ENCODE measurements at regions not wholly inside any gene's neighbourhood (a gene's known extent, or its start where the extent isn't known, plus 50 kb on each side); places are given as distances from the start of the nearest gene placed in this dataset.

DNA sequence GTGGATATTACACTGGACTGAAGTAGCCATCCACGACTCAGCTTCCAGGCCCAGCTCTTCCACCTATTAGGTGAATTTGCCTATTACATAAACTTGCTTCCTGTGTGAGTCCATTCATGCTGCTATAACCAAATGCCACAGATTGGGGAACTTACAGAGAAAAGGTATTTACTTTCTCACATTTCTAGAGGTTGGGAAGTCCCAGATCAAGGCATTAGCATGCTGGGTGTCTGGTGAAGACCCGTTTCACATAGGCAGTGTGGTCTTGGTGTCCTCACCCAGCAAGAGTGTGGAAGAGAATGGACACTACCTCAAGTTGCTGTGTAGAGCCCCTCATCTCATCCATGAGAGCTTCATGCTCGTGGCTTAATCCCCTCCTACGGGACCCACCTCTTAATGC, 282.6 kb downstream of the IRX1 start:
- Histone ChIP-seq H3K36me3 (no peaks in the 10 kb centered on the region), H3K27ac (no peak overlapping the region), H3K4me1 (ENCODE audit: control insufficient read depth in 1 of 2, low read depth in 2 of 2) (no peaks in the 10 kb centered on the region), H3K4me3 (no peak overlapping the region), H3K9me3 (no peaks in the 10 kb centered on the region), H3K27me3 (replicated peaks; ENCODE audit: insufficient read depth) (no peaks in the 10 kb centered on the region)
- ATAC-seq (ENCODE audit: insufficient number of reproducible peaks, low FRiP score, low read depth) (no peak), DNase-seq (ENCODE audit: low spot score) (no peak)
- TF ChIP-seq, protein P1, sequence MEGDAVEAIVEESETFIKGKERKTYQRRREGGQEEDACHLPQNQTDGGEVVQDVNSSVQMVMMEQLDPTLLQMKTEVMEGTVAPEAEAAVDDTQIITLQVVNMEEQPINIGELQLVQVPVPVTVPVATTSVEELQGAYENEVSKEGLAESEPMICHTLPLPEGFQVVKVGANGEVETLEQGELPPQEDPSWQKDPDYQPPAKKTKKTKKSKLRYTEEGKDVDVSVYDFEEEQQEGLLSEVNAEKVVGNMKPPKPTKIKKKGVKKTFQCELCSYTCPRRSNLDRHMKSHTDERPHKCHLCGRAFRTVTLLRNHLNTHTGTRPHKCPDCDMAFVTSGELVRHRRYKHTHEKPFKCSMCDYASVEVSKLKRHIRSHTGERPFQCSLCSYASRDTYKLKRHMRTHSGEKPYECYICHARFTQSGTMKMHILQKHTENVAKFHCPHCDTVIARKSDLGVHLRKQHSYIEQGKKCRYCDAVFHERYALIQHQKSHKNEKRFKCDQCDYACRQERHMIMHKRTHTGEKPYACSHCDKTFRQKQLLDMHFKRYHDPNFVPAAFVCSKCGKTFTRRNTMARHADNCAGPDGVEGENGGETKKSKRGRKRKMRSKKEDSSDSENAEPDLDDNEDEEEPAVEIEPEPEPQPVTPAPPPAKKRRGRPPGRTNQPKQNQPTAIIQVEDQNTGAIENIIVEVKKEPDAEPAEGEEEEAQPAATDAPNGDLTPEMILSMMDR (IDR thresholded peaks at IDR 0.05): no peak

DNA sequence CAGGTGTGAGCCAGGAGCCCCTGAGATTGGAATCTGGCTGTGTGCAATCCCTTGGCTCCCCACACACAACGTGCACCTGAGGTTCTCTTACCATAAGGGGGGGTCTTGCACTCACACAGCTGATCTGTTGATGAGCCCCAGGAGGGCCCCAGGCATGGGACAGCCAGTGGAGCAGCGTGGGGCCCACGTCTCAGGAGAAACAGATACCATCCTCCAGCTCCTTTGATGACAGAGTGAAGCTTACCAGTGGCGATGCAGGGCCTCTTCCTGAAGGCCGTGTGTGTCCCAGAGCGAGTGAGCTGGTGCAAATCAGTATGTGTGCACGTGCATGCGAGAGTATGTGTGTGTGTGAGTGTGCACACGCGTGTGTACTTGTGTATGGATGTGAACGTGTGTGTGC, 287.4 kb downstream of the IRX1 start:
- H3K27ac ChIP-seq: no peak overlapping the region
- ATAC-seq (ENCODE audit: insufficient number of reproducible peaks, low FRiP score, low read depth): no peak
- H3K36me3 ChIP-seq: no peaks in the 10 kb centered on the region
- no peak for DNase-seq (ENCODE audit: low spot score)
- H3K4me1 ChIP-seq (ENCODE audit: control insufficient read depth in 1 of 2, low read depth in 2 of 2): no peaks in the 10 kb centered on the region
- no peak overlapping the region for H3K4me3 ChIP-seq
- H3K27me3 ChIP-seq (replicated peaks; ENCODE audit: insufficient read depth): no peaks in the 10 kb centered on the region
- no peaks in the 10 kb centered on the region for H3K9me3 ChIP-seq
- TF ChIP-seq, protein P1 (IDR thresholded peaks at IDR 0.05): no peak

DNA sequence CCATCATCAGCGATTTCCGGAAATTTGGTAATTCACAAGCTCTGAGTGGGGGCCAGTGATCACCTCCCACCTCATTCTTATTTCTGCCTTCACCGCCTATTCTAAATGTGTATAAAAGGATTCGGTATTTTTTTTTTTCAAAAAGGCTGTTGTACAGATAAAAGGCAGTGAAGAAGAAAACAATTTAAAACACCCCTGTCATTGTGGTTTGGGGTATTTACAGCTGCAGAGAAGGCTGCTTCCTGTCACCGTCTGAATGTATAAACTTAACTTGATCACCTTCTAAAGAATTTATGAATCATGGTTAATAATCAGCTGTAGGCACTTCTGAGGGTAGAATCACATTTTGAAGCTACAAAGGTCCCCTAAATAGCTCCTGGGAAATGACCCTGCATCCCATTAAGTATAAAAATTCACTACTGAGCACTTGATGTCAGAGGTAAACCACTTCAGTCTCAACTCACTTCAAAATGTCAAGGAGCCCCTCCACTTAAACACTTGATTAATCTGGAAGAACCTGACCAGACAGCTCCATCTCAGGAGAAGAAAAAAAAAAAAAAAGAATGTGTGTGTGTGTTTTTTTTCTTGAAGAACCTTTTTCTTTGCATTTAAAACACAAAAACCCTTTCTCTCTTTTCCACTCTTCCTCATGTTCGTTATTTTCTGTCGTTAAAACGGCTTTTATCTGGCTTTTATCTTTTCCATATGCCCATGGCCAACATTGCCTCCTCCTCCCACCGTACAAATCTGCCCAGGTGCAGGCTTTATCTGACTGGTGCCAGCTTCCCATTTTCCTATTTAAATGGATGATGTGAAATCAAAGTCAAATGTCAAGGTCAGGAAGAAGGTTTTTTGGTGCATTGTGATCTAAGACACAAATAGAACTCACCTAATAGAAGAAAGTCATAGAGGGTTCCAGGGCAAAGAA, 291.2 kb downstream of the IRX1 start:
- TF ChIP-seq, protein P1 (IDR thresholded peaks at IDR 0.05): no peak
- no peaks in the 10 kb centered on the region for H3K4me1 ChIP-seq (ENCODE audit: control insufficient read depth in 1 of 2, low read depth in 2 of 2)
- no peaks in the 10 kb centered on the region for H3K9me3 ChIP-seq
- no peaks in the 10 kb centered on the region for H3K36me3 ChIP-seq
- no peak overlapping the region for H3K27ac ChIP-seq
- DNase-seq (ENCODE audit: low spot score): no peak
- ATAC-seq (ENCODE audit: insufficient number of reproducible peaks, low FRiP score, low read depth): no peak
- H3K27me3 ChIP-seq (replicated peaks; ENCODE audit: insufficient read depth): no peaks in the 10 kb centered on the region
- H3K4me3 ChIP-seq: no peak overlapping the region

DNA sequence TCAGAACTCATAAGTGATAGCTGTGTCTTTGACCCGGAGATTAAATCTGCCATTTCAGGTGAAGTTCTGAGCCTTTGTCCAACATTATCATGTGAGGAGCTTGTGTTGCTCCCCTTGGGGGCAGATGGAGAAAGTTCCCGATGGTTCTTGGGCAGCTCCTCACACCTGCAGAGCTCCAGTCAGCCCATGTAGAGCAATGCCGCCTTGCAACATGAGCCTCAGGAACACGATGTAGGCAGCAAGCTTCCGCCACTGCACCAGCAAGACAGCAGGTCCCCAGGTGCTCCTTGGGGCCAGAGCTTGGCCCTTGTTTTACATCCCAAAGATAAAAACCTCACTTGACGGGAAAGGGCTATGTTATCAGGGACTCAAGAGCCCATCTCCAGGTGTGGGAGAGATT, 292.7 kb downstream of the IRX1 start:
- Histone ChIP-seq H3K9me3 (no peaks in the 10 kb centered on the region), H3K4me1 (ENCODE audit: control insufficient read depth in 1 of 2, low read depth in 2 of 2) (no peaks in the 10 kb centered on the region), H3K4me3 (no peak overlapping the region), H3K27ac (no peak overlapping the region), H3K27me3 (replicated peaks; ENCODE audit: insufficient read depth) (no peaks in the 10 kb centered on the region), H3K36me3 (no peaks in the 10 kb centered on the region)
- DNase-seq (ENCODE audit: low spot score) (no peak), ATAC-seq (ENCODE audit: insufficient number of reproducible peaks, low FRiP score, low read depth) (no peak)
- TF ChIP-seq, protein P1 (IDR thresholded peaks at IDR 0.05): no peak

DNA sequence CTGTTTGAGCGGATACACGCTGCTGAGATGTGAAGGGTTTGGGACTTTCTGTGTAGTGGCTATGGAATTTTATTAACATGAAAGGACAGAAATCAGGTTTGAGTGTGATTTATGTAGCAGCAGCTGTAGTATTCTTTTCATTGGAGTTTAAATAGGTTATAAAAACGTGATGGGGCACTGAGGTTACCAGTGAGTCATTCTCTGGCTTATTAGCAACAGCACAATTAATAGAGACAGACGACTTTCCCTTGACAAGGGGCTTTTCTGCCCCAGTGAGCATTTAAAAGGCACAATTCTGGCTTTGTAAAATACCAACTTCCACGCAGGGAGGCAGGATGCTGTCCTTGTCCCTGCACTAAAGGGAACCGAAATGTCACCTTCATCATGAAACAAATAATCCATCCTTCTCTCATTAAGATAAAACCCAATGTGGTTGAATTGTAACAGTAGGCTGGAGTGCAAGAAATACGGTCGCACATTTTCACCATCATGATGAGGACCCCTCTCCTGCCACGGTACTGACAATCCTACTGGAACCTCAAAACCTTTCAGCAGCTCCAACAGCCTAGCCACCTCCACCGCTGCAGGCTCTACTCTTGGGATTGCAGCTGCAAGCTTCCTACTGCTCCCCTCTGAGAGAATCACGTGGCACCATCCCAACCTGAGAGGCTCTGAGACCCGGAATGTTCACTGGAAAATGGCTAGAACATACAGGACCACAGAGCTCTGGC, 293.9 kb downstream of the IRX1 start:
- H3K4me1 ChIP-seq (ENCODE audit: control insufficient read depth in 1 of 2, low read depth in 2 of 2): no peaks in the 10 kb centered on the region
- H3K27ac ChIP-seq: no peak overlapping the region
- no peak overlapping the region for H3K4me3 ChIP-seq
- ATAC-seq (ENCODE audit: insufficient number of reproducible peaks, low FRiP score, low read depth) (no peak), DNase-seq (ENCODE audit: low spot score) (no peak)
- TF ChIP-seq, protein P1 (IDR thresholded peaks at IDR 0.05): no peak
- H3K27me3 ChIP-seq (replicated peaks; ENCODE audit: insufficient read depth): no peaks in the 10 kb centered on the region
- H3K9me3 ChIP-seq: no peaks in the 10 kb centered on the region
- H3K36me3 ChIP-seq: no peaks in the 10 kb centered on the region

Data from thoracic aorta (tissue), 2 donors.